ENCODE measurements at regions not wholly inside any gene's neighbourhood (a gene's known extent, or its start where the extent isn't known, plus 50 kb on each side); places are given as distances from the start of the nearest gene placed in this dataset.

DNA sequence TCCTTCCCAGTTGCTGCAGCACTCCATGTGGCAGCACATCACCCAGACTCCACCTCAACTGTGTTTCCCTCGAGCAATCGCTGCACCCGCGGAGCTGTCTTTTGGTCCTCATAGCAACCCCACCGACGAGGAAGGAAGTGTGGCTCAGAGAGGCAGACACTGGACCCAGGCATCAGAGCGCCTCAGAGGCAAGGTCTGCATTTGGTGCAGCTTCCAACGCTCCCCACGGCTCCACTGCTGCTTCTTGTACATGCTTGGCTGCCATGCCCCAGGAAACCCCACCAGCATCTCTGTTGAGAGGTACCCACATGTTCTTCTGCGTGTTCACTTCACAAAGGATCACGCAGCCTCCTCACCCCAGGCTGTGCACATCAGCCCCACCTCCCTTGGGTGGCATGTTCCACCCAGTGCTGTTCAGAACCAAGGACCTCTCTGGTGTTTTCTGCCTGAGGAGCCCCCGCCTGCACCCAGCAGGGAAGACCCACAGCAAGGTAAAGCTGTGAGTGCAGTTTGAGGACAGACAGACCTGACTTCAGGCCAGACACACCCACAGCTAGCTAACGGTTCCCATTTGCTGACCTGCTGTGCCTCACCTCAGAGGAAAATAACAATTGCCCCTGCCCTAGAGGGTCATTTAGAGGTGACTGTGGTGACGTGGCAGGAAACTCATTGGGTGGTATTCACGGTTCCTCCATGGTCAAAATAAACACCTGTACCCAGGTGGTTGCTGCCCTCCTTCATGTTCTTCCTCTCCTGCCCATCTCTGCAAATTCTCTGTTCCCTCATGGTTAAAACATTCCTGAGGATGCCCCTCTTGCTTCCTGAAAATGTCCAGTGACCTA is 326.3 kb upstream of the MYT1L start:
- Mint-ChIP-seq H3K27me3 (no peaks in the 10 kb centered on the region), H3K4me1 (ENCODE audit: low read depth) (peaks cover 11% of the 10 kb centered on the region), H3K36me3 (ENCODE audit: low read depth) (no peaks in the 10 kb centered on the region), H3K4me3 (no peak overlapping the region), H3K9me3 (peaks cover 8% of the 10 kb centered on the region), H3K27ac (no peak overlapping the region)
- no peak overlapping the region for H3K4me3 ChIP-seq (ENCODE audit: low read length)
- POLR2A ChIA-PET, result interaction anchor here (1.1 to 1.9 kb wide), 2 partner anchors 9 to 11 kb away, joined by 4 to 5 read pairs; no protein-coding TSS in a partner anchor
- CTCF ChIA-PET, result no interaction called here
- no peaks in the 10 kb centered on the region for H3K27me3 ChIP-seq (ENCODE audit: control insufficient read depth in 1 of 2, insufficient read depth in 2 of 2, low read length in 2 of 2)
- peaks cover 7% of the 10 kb centered on the region for H3K4me1 ChIP-seq (ENCODE audit: insufficient read depth, low read length)
- H3K9me3 ChIP-seq (ENCODE audit: control insufficient read depth in 1 of 2, insufficient read depth in 1 of 2, low read length in 2 of 2), result peaks cover 8 to 21% of the 10 kb centered on the region in 2 experiments
- intact Hi-C loops (cut with DNase I, micrococcal nuclease), result no loop called here
- H3K36me3 ChIP-seq (ENCODE audit: insufficient read depth, low read length), result no peaks in the 10 kb centered on the region
- H3K27ac ChIP-seq (ENCODE audit: low read depth in 1 of 2, low read length in 2 of 2), result no peak overlapping the region
- DNase-seq (no peak), ATAC-seq (ENCODE audit: poor library complexity) (peak; percentile 49)
- TF ChIP-seq CTCF (IDR thresholded peaks at IDR 0.05), result no peak

DNA sequence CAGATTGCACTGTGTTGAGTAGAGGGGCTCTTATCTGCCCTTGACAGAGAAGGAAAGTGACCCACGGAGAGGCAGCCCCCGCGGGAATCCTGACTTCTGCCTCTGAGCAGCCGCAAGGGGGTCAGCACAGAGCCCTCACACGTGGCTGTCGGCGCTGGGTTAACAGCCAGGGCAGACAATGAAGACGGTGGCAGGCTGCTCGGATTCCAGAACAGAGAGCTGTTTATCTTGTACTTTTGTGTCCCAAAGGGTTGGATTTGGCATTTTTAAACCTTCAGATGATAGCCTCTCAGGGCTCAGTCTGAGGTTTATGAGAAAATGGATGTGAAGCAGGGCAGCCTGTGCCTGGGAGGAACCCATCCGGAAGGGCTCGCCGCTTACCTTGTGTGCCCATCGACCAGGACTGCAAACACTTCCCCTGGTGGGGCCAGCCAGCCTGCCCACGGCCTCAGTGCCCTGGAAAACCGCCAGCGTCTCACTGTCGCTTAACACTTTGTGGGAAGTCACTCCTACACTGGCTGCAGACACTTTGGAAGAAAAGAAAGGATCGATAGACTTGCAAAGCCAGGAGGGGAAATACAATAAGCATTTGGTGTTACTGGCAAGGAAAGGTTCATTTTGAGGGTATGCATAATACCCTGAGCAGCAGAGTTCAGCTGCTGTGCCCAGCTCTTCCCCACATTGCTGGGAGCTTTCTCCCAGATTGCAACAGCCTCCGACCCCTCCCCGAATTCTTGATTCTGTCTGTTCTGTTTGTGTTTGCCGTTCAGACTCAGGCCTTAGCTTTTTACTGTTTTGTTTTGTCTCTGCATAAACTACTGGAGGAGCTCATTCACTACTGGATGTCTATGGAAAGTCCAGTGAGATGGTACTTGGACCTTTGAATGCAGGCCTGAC is 325.3 kb upstream of the MYT1L start:
- CTCF ChIA-PET, result no interaction called here
- no peak overlapping the region for H3K4me3 Mint-ChIP-seq

More for the DNA sequence above, 325.3 kb upstream of the MYT1L start:
- Histone ChIP-seq H3K4me1 (ENCODE audit: insufficient read depth, low read length) (peaks cover 7% of the 10 kb centered on the region), H3K27me3 (ENCODE audit: control insufficient read depth in 1 of 2, insufficient read depth in 2 of 2, low read length in 2 of 2) (no peaks in the 10 kb centered on the region), H3K4me3 (ENCODE audit: low read length) (no peak overlapping the region), H3K36me3 (ENCODE audit: insufficient read depth, low read length) (no peaks in the 10 kb centered on the region), H3K9me3 (ENCODE audit: control insufficient read depth in 1 of 2, insufficient read depth in 1 of 2, low read length in 2 of 2) (peaks cover 8 to 11% of the 10 kb centered on the region in 2 experiments), H3K27ac (ENCODE audit: low read depth in 1 of 2, low read length in 2 of 2) (no peak overlapping the region)
- no peak for TF ChIP-seq CTCF (IDR thresholded peaks at IDR 0.05)
- POLR2A ChIA-PET, result interaction anchor here (1.1 to 1.9 kb wide), 2 partner anchors 8 to 10 kb away, joined by 4 to 5 read pairs; no protein-coding TSS in a partner anchor
- peaks cover 8% of the 10 kb centered on the region for H3K9me3 Mint-ChIP-seq
- DNase-seq (no peak), ATAC-seq (ENCODE audit: poor library complexity) (no peak)
- H3K27ac Mint-ChIP-seq, result no peak overlapping the region
- H3K27me3 Mint-ChIP-seq, result no peaks in the 10 kb centered on the region
- H3K36me3 Mint-ChIP-seq (ENCODE audit: low read depth), result no peaks in the 10 kb centered on the region
- peaks cover 11% of the 10 kb centered on the region for H3K4me1 Mint-ChIP-seq (ENCODE audit: low read depth)
- intact Hi-C loops (cut with DNase I, micrococcal nuclease), result no loop called here

Measured in CD4-positive, alpha-beta T cell (primary cell).